ENCODE measurements at regions not wholly inside any gene's neighbourhood (a gene's known extent, or its start where the extent isn't known, plus 50 kb on each side); places are given as distances from the start of the nearest gene placed in this dataset.
"Not testable (repeated sequence)": the region's sequence is repeated elsewhere in the genome, so short reads cannot be mapped to it uniquely, and the experiment has no call there.

DNA sequence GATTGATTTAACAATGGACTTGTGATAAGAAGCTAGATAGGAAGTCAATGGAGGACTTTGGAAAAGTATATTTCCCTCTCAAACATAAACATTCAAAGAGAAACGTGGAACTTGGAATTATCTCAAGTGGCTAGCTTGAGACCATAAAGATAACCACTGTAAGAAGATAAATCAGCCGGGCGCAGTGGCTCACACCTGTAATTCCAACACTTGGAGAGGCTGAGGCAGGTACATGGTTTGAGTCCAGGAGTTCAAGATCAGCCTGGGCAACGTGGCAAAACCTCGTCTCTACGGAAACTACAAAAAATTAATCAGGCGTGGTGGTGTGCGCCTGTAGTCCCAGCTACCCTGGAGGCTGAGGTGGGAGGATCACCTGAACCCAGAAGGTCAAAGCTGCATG is 405.9 kb upstream of the ACVR2A start:
- DNase-seq (ENCODE audit: extremely low read depth, low read depth, low spot score), result no peak

DNA sequence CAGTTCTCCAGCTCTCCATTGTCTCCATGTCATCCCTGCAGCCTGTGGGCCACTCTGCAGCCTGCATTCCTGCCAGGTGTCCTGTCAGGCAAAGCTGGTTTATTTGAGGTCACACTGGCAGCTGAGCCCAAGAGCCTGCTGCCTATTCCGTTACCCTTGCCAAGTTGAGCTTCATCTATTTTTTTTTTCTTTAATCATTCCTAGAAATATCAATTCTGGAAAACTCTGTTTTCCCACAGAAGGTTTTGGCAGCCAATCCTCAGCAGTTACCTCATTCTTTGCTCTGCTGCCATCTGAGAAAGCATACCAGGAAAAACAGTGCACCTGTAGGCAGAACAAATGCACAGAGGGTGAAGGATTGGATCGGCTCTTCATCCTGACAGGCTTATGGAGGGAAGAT is 411.0 kb upstream of the ACVR2A start:
- DNase-seq (ENCODE audit: extremely low read depth, low read depth, low spot score), result no peak

DNA sequence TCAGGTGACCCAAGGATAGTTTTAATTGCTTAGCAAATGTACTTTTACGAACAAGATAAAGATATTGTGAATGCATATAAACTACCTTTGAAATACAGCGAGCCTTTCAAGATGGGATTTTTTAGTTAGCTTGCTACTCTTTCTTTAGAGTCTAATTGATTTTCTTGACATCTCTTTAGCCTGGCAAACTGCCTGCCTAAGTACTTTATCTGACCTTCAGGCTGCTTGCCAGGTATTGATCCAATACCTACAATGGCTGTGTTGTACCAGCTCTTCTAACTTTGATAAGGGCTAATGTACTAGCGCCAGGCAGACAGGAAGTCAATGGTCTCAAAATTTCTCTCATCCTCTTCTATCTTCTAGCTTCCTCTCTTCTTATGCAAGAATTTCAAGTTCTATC is 414.4 kb upstream of the ACVR2A start:
- no peak for DNase-seq (ENCODE audit: extremely low read depth, low read depth, low spot score)

DNA sequence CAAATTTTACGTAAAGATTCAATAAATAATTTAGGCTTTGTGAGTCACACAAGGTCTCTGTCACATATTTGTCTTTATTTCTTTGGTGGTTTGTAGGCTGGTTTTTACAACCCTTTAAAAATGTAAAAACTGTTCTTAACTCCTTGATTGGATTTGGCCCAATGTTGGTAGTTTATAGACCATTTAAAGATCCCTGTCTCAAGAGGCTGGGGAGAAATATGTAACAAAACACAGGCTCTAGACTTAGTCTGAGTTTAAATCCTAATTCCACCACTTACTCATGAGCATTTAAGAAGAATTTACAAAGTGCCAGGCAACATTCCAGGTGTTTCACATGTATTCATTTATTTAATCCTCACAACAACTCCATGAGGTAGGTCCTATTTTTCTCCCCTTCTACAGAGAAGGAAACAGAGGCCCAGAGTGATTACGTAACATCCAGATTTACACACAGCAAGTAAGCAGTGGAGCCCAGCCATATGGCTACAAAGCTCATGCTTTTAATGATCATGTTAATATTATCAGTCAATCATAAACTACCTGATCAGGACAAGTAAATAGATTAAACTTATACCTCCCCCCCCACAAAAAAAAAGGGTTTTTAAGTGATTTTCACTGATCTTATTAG is 416.6 kb upstream of the ACVR2A start:
- no peak for DNase-seq (ENCODE audit: extremely low read depth, low read depth, low spot score)

DNA sequence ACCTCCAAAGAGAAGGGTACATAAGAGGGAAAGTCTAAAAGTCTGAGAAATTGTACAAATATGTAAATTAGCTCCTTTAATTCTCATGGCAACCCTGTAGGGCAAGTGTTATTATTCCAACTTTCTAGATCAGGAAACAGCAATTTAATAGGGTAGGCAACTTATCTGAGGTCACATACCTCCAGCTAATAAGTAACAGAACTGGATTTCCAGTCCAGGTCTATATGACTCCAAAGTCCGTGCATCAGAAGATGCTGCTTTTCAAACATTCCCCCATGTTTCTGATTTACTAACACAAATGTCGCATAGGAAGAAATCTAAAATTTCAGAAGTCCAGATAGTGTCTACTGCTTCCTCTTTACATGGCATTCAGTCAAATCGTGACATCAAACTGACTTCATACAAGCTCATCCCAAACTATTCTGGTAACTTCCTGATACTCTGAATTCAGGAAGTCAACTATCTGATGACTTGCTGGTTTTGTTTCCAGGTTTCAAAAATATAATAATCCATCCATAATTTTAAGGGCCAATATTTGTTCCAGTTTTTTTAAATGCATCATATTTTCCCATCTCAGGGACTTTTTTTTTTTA is 419.3 kb upstream of the ACVR2A start:
- no peak for DNase-seq (ENCODE audit: extremely low read depth, low read depth, low spot score)

DNA sequence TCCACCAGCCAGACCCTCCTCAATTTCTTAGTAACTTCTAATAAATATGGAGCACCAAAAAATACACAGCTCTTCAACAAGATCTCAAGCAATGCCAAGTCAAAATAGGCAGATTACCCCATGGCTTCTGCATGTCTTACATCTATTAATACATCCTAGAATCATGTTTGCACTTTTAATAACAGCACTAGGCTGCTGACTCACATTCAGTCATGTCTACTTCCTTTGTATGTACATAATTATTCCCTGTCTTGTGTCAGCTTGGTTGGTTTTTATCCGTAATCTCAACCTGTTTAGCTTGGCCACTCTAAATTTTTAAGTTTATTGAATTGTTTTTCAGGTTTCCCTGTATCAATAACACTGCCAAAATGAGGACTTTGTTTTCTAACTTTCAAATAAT is 420.1 kb upstream of the ACVR2A start:
- DNase-seq (ENCODE audit: extremely low read depth, low read depth, low spot score), result no peak

DNA sequence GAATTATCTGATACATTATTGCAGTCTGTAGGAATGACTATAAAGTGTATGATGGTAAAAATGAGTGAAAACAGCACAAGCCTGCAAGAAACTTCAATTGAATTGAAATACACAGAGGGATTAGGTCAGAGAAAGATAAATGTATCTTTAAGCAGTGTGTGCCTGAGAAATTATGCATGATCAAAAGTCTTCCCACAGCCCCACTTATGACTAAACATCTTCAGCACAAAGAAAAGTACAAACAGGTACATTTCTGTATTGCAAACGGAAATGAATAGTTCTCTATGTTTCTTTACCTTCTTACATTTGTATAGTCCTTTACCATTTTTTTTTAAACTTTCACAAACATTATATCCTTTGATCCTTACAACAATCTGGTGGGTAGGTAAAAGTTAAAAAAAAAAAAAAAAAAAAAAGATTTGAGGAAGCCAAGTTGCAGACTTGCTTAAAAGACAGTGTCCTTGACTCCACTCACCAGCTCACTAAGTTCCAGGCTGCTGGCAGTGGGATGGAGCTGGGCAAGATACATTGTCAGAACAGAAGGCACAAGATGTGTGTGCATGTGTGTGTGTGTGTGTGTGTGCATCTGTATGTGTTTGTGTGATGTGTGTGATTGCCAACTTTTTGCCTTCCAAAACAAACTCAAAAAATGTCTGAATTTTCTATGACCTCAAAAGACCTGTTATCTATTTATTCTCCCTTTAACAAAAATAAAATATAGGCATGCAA is 423.7 kb upstream of the ACVR2A start:
- DNase-seq (ENCODE audit: extremely low read depth, low read depth, low spot score), result no peak

DNA sequence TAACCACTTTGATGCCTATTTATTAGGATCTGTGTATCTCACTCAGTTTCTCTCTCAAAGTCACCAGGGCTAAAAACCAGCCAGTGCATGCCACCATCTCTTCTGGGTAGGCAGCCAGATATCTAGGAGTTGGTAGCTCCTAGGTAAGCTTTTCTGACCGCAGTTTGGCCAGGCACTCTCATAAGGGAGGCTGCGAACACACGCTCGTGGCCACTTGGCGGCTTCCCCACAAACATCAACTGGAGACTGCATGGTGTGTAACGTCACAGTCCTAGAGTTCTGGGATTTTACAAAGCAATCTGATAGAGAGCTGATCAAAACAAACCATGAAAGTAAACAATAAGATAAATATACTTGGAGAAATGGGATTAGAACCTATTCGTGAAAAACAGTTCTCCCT is 424.3 kb upstream of the ACVR2A start:
- no peak for DNase-seq (ENCODE audit: extremely low read depth, low read depth, low spot score)

DNA sequence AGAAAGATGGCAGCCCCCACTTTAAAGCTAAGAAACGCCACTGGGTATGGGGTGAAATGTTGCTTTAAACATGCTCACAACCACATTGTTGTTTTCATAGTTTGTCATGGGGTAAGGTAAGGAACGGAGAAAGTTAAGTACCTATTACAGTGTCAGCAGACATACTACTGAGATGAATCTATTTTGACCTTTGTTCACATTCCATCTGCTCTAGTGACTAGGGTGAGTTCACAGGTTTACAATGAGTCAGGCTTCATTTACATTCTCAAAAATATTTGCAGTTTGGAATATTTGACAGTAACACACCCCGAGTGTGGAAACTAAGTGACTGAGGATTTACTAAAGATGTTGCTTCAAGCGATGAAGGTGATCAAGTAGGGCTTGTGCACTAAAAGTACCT is 428.7 kb upstream of the ACVR2A start:
- DNase-seq (ENCODE audit: extremely low read depth, low read depth, low spot score), result no peak

DNA sequence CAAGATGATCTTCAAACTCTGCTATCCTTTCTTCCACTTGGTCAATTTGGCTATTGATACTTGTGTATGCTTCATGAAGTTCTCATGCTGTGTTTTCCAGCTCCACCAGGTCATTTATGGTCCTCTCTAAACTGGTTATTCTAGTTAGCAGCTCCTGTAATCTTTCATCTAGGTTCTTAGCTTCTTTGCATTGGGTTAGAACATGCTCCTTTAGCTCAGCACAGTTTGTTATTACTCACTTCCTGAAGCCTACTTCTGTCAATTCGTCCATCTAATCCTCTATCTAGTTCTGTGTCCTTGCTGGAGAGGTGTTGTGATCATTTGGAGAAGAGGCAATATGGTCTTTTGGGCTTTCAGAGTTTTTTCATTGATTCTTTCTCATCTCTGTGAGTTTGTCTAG is 430.2 kb upstream of the ACVR2A start:
- not testable (repeated sequence) for DNase-seq (ENCODE audit: extremely low read depth, low read depth, low spot score)

DNA sequence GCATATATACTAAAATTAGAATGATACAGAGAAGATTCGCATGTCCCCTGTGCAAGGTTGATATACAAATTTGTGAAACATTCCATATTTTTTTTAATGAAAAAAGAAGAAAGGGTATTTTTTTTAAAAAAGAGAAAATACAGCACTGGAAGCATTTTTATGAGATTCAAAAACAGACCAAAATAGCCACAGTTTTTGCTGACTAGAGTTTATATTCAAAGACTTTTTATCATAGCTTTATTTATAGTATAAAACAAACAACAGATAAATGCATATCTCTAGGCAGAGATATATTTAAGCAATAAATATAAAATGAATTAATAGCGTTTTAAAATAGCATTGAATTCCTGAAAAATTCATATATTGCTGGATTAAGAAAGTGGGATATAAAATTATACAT is 436.5 kb upstream of the ACVR2A start:
- no peak for DNase-seq (ENCODE audit: extremely low read depth, low read depth, low spot score)

DNA sequence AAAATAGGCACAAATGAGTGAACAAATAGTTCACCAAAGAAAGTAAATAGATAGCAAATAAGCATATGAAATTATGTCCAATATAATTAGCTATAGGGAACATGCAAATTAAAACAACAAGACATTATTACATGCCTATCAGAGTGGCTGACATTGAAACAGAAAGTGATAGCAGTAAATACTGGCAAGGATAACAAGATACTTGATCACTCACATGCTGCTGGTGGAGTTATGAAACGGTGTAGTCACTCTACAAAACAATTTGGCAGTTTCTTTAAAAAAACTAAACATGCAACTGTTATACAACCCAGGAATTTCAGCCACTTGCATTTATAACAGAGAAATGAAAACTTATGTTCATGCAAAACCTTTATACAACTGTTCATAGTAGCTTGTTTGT is 439.2 kb upstream of the ACVR2A start:
- no peak for DNase-seq (ENCODE audit: extremely low read depth, low read depth, low spot score)

DNA sequence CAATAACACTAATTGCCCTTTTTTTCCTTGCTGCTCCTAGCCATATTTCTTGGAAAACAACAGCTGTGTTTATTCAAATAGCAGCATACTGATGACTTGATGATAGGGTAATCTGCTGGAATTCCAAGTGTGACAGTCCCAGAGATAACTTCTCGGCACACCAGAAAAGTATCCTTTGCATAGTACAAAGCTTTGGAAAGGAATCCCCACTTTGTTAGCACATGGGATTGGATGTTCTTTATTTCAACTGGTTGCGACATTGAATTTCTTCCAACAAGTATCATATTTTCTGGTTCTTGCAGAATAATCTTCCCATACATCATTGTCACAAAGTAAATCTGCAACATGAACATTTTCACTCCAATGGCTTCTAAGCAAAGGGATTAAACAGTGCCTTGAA is 445.8 kb upstream of the ACVR2A start:
- DNase-seq (ENCODE audit: extremely low read depth, low read depth, low spot score), result no peak

DNA sequence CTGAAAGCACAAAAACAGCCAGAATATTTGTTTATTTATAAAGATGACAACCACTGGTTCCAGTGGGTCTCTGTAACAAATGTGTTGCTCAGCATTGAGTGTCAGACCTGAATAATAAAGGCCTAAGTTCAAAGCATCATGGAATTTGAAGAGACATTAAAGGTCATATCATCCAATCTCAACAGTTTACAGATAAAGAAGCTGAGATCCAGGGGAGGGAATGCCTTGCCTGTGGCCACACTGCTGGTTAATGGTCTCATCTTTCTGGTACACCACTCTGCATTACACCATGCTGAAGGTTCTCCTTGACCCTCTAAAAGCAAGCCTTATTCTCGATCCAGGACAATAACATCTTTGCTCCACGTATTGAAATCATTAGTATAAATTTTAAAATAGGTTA is 446.5 kb upstream of the ACVR2A start:
- DNase-seq (ENCODE audit: extremely low read depth, low read depth, low spot score), result no peak

DNA sequence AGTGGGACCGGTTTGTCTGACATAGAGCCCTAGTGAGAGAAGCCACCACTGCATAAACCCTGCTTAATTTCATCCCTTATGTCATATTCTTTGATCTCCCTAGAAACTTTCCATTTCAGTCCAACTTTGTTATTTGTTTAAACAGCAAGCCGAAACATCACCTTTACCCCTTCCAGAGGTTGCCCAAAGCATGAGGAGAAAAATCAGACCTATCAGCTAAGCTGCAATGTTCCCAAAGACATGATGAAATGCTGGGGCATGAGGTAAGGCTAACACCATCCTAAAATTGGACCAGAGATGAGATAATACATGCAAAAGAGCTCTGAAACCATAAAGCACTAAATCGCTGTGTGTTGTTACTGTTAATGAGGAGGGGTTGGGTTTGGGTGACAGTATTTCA is 447.9 kb upstream of the ACVR2A start:
- DNase-seq (ENCODE audit: extremely low read depth, low read depth, low spot score), result no peak

DNA sequence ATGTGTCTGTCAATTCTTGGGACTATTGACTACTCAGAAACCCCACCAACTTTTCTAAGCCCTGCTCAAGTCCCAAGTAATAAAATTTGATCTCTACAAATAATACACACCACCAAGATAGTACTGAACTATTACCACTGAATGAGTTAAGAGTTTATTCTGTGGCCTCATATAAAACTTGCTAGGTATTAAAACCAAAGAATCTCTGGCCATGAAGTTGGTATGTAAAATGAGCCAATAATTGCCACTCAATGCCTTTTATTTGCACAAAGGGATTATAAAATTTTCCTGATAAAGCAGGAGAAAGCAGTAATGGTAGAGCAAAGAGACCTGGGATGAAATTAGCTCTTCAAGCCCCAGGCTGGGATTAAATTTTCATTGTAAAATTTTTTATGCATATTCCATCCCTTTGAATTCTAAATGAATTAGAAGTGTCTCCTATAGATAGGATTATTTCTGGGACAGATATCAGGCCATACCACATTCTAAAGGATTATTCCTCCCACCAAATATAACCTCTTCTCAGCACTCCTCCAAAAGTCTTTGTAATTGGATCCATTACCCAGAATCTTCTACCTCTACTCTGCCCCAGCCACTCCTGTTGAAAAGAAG is 450.5 kb upstream of the ACVR2A start:
- DNase-seq (ENCODE audit: extremely low read depth, low read depth, low spot score), result no peak

DNA sequence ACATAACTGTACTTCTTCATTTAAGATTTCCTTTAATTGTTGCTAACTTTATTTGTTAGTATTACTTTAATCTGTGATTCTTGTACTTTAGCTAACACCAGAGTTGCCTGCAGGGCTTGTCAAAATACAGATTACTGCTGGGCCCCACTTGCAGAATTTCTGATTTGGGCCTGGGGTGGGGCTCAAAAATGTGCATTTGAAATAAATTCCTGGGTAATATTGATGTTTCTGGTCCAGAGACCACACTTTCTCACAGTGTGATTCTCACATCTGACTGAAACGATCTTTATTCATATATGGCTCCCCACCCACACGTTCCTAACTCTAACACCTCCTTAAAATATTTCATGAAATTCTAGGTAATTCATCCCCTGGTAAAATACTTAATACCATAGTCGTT is 452.6 kb upstream of the ACVR2A start:
- DNase-seq (ENCODE audit: extremely low read depth, low read depth, low spot score), result no peak

DNA sequence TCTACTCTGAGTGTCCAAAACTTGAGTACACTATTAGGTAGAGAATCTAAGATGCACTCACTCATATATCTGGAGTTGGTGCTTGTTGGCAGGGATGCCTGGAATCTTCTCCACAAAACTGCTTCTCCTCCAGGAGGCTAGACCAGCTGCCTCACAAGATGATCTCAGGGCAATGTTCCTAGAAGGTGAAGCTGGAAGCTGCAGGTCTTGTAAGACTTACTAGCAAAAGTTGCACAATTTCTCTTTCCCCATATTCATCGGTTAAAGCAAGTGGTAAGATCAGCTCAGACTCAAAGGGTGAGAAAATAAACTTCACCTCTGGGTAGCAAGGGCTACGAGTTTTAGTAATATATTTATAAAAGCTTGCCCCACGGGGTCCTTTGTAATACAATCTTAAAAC is 454.4 kb upstream of the ACVR2A start:
- no peak for DNase-seq (ENCODE audit: extremely low read depth, low read depth, low spot score)

DNA sequence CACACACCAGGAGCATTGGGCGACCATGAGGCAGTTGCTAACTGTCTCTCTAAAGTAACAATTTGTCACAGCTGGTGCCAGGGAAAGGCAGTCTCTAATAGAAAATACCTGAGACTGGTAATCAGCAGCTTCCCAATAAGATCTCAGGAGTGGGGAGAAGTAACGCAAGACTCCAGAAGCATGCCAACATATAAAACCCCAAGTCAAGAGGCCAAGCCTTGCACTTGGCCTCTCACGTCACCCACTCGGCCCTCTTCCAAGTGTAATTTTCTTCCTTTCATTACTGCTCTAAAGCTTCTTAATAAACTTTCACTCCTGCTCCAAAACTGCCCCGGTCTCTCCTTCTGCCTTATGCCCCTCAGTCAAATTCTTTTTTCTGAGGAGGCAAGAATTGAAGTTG is 455.6 kb upstream of the ACVR2A start:
- DNase-seq (ENCODE audit: extremely low read depth, low read depth, low spot score), result no peak

DNA sequence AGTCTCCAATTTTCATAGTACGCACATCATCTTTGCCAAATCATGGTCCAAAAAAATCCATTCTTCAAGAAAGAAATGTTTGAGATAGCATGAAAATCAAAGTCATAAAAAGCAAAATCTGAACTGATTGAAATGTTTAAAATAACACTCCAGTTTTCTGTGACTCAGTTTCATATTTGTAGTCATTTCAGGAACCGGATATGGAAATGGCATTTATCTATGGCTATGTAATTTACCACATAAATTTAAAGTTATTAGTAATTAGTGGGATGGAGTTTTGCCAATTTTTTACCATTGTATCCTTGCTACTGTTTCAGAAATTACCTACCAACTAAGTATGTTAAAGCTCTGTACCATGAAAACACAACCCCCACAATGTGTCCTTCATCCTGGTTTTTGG is 456.6 kb upstream of the ACVR2A start:
- DNase-seq (ENCODE audit: extremely low read depth, low read depth, low spot score), result no peak

DNA sequence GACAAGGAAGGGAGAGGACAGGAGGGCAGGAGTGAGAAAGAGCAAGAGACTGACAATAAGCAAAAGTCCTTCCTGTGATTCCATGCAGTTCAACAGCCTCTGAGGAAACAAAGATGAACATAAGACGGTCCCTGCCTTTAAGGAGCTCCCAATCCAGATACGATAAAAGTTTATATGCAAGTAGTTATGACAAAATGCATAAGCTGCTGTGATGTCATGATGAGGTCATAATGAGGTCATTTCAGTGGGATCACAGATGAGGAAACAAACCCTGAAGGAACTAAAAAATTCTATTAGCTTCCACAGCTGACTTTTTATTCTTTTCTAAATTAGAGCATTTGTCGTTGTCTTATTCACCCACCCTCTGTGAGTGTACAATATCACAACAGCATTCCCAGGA is 458.5 kb upstream of the ACVR2A start:
- DNase-seq (ENCODE audit: extremely low read depth, low read depth, low spot score), result no peak

DNA sequence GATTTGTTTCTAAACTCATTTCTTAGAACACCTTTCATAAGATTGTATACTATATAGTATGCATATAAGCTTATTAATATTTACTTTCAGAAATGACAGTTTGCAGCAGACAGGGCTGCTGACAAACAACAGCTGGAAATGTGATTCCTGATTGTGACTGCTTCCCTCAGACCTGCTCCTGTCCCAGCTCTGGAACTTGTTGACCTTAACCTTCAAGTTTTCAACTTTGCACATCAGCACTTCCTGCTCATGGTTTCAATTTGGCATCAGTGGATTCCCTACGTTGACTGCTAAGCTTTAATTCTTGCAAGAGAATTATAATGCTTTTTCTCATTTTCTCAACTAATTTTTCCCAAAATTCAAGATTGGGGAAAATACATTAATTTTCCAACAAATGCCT is 459.2 kb upstream of the ACVR2A start:
- no peak for DNase-seq (ENCODE audit: extremely low read depth, low read depth, low spot score)

All from glomerular endothelial cell (primary cell).